ENCODE measurements at regions not wholly inside any gene's neighbourhood (a gene's known extent, or its start where the extent isn't known, plus 50 kb on each side); places are given as distances from the start of the nearest gene placed in this dataset.

GRCh38 chr13:73835138-73835721, 299.0 kb downstream of the KLF12 start:
- no peaks in the 10 kb centered on the region for H3K27me3 ChIP-seq (ENCODE audit: control insufficient read depth, insufficient read depth, low read length)
- FAIRE-seq (no peak), DNase-seq (ENCODE audit: low read depth) (peak; percentile 55)
- no peak overlapping the region for H3K4me3 ChIP-seq (ENCODE audit: low read depth, low read length)
- TF ChIP-seq, protein P1, sequence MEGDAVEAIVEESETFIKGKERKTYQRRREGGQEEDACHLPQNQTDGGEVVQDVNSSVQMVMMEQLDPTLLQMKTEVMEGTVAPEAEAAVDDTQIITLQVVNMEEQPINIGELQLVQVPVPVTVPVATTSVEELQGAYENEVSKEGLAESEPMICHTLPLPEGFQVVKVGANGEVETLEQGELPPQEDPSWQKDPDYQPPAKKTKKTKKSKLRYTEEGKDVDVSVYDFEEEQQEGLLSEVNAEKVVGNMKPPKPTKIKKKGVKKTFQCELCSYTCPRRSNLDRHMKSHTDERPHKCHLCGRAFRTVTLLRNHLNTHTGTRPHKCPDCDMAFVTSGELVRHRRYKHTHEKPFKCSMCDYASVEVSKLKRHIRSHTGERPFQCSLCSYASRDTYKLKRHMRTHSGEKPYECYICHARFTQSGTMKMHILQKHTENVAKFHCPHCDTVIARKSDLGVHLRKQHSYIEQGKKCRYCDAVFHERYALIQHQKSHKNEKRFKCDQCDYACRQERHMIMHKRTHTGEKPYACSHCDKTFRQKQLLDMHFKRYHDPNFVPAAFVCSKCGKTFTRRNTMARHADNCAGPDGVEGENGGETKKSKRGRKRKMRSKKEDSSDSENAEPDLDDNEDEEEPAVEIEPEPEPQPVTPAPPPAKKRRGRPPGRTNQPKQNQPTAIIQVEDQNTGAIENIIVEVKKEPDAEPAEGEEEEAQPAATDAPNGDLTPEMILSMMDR (IDR thresholded peaks at IDR 0.05; ENCODE audit: insufficient read depth, low read length, severe bottlenecking), result peak; percentile 41
- H3K36me3 ChIP-seq (ENCODE audit: control insufficient read depth, insufficient read depth, low read length), result no peaks in the 10 kb centered on the region

GRCh38 chr13:73833325-73834070, 300.7 kb downstream of the KLF12 start:
- TF ChIP-seq, protein P1 (IDR thresholded peaks at IDR 0.05; ENCODE audit: insufficient read depth, low read length, severe bottlenecking), result no peak
- no peak overlapping the region for H3K4me3 ChIP-seq (ENCODE audit: low read depth, low read length)
- DNase-seq (ENCODE audit: low read depth) (peak; percentile 50), FAIRE-seq (no peak)
- H3K27me3 ChIP-seq (ENCODE audit: control insufficient read depth, insufficient read depth, low read length), result no peaks in the 10 kb centered on the region
- no peaks in the 10 kb centered on the region for H3K36me3 ChIP-seq (ENCODE audit: control insufficient read depth, insufficient read depth, low read length)

DNA sequence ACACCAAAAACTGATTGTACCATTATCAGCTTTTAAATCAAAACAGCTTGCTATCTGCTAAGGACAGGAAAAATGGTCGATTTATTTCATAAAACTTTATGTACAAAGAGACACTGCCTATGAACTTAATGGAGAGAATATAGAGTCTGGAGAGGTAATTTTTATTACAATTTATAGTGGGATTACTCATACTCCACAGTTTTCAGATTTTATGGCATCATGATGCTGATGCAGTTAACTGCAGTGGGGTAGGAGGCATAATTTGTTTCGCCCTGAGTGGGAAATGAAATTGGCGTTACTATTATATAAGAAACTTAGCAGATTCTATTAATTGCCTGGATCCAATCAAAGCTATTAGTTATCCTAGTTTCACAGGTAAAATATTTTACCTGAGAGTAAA, 301.4 kb downstream of the KLF12 start:
- TF ChIP-seq, protein P1 (IDR thresholded peaks at IDR 0.05; ENCODE audit: insufficient read depth, low read length, severe bottlenecking), result no peak
- Histone ChIP-seq H3K4me3 (ENCODE audit: low read depth, low read length) (no peak overlapping the region), H3K27me3 (ENCODE audit: control insufficient read depth, insufficient read depth, low read length) (no peaks in the 10 kb centered on the region), H3K36me3 (ENCODE audit: control insufficient read depth, insufficient read depth, low read length) (no peaks in the 10 kb centered on the region)
- DNase-seq (ENCODE audit: low read depth) (no peak), FAIRE-seq (no peak)

- TF ChIP-seq, protein P1 (IDR thresholded peaks at IDR 0.05; ENCODE audit: insufficient read depth, low read length, severe bottlenecking), result no peak
- Histone ChIP-seq H3K4me3 (ENCODE audit: low read depth, low read length) (no peak overlapping the region), H3K27me3 (ENCODE audit: control insufficient read depth, insufficient read depth, low read length) (no peaks in the 10 kb centered on the region), H3K36me3 (ENCODE audit: control insufficient read depth, insufficient read depth, low read length) (no peaks in the 10 kb centered on the region)
- DNase-seq (ENCODE audit: low read depth) (peak; percentile 5), FAIRE-seq (no peak)
Observed at GRCh38 chr13:73832128-73832588, 302.0 kb downstream of the KLF12 start.

GRCh38 chr13:73829416-73829815, 304.8 kb downstream of the KLF12 start:
- no peaks in the 10 kb centered on the region for H3K27me3 ChIP-seq (ENCODE audit: control insufficient read depth, insufficient read depth, low read length)
- no peaks in the 10 kb centered on the region for H3K36me3 ChIP-seq (ENCODE audit: control insufficient read depth, insufficient read depth, low read length)
- no peak for FAIRE-seq
- DNase-seq (ENCODE audit: low read depth), result no peak
- TF ChIP-seq, protein P1 (IDR thresholded peaks at IDR 0.05; ENCODE audit: insufficient read depth, low read length, severe bottlenecking), result no peak
- no peak overlapping the region for H3K4me3 ChIP-seq (ENCODE audit: low read depth, low read length)
